Astrocyte of the hippocampus (primary cell): ENCODE measurements at regions not wholly inside any gene's neighbourhood (a gene's known extent, or its start where the extent isn't known, plus 50 kb on each side); places are given as distances from the start of the nearest gene placed in this dataset.
"Not testable (repeated sequence)": the region's sequence is repeated elsewhere in the genome, so short reads cannot be mapped to it uniquely, and the experiment has no call there.

ENCODE experiments used
- DNase-seq: peaks from one replicate; pipeline ENCODE4 v3.0.0; 2011; ENCODE audit warnings: low read depth, low spot score

GRCh38 chr16:8115814-8116213 lies 474.5 kb downstream of the TMEM114 start:
- DNase-seq = no peak

GRCh38 chr16:8114941-8115340 lies 475.4 kb downstream of the TMEM114 start:
- DNase-seq = not testable (repeated sequence)

- DNase-seq = no peak
Measured at GRCh38 chr16:8113843-8114242, 476.5 kb downstream of the TMEM114 start.

- no peak for DNase-seq
Measured at GRCh38 chr16:8110572-8111514, 479.5 kb downstream of the TMEM114 start.

GRCh38 chr16:8109510-8110369 lies 480.6 kb downstream of the TMEM114 start:
- no peak for DNase-seq

- DNase-seq = no peak
Measured at GRCh38 chr16:8108991-8109509, 481.3 kb downstream of the TMEM114 start.

GRCh38 chr16:8107296-8107695 lies 483.0 kb downstream of the TMEM114 start:
- DNase-seq = no peak

- DNase-seq = no peak
Measured at GRCh38 chr16:8103649-8104289, 486.5 kb downstream of the TMEM114 start.

- DNase-seq = no peak
Measured at GRCh38 chr16:8099586-8099985, 490.7 kb downstream of the TMEM114 start.

- DNase-seq = no peak
Measured at GRCh38 chr16:8098947-8099512, 491.3 kb downstream of the TMEM114 start.

GRCh38 chr16:8096211-8096610 lies 494.1 kb downstream of the TMEM114 start:
- no peak for DNase-seq

- DNase-seq = no peak
Measured at GRCh38 chr16:8094696-8095095, 495.6 kb downstream of the TMEM114 start.

- no peak for DNase-seq
Measured at GRCh38 chr16:8088820-8089338, 501.4 kb downstream of the TMEM114 start.

- DNase-seq = no peak
Measured at GRCh38 chr16:8087597-8088289, 502.6 kb downstream of the TMEM114 start.

GRCh38 chr16:8087146-8087545 lies 503.2 kb downstream of the TMEM114 start:
- DNase-seq = no peak

- DNase-seq = no peak
Measured at GRCh38 chr16:8084882-8085281, 505.4 kb downstream of the TMEM114 start.

GRCh38 chr16:8084302-8084701 lies 506.0 kb downstream of the TMEM114 start:
- DNase-seq = no peak

- DNase-seq = no peak
Measured at GRCh38 chr16:8083560-8083959, 506.8 kb downstream of the TMEM114 start.

- DNase-seq = no peak
Measured at GRCh38 chr16:8080817-8081216, 509.5 kb downstream of the TMEM114 start.

GRCh38 chr16:8075271-8075670 lies 515.0 kb downstream of the TMEM114 start:
- no peak for DNase-seq

GRCh38 chr16:8070506-8070905 lies 519.8 kb downstream of the TMEM114 start:
- no peak for DNase-seq
